ENCODE measurements at regions not wholly inside any gene's neighbourhood (a gene's known extent, or its start where the extent isn't known, plus 50 kb on each side); places are given as distances from the start of the nearest gene placed in this dataset.

DNA sequence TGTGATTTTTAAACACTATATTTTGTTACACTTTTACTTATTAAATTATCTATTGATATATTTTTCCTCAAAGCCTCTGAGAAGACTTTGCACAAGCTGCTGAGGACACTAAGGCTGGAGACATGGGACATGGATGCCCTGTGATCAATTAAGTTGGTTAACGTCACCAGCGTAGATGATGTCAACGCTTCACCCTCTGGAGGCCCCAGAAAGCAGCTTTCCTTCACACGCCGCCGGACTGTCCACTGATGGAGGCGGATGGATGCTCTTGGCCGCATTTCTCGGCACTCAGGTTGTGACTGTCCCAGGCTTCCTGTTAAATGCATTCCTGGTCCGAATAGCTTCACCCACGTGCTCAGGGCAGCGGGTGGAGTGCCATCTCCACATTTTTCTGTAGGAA, 247.5 kb downstream of the VAPA start:
- Mint-ChIP-seq H3K4me1 (no peaks in the 10 kb centered on the region), H3K27me3 (ENCODE audit: low read depth) (peaks cover 4% of the 10 kb centered on the region), H3K4me3 (no peak overlapping the region), H3K9me3 (peaks cover 4% of the 10 kb centered on the region), H3K36me3 (ENCODE audit: low read depth) (no peaks in the 10 kb centered on the region), H3K27ac (no peak overlapping the region)
- TF ChIP-seq, protein P1, sequence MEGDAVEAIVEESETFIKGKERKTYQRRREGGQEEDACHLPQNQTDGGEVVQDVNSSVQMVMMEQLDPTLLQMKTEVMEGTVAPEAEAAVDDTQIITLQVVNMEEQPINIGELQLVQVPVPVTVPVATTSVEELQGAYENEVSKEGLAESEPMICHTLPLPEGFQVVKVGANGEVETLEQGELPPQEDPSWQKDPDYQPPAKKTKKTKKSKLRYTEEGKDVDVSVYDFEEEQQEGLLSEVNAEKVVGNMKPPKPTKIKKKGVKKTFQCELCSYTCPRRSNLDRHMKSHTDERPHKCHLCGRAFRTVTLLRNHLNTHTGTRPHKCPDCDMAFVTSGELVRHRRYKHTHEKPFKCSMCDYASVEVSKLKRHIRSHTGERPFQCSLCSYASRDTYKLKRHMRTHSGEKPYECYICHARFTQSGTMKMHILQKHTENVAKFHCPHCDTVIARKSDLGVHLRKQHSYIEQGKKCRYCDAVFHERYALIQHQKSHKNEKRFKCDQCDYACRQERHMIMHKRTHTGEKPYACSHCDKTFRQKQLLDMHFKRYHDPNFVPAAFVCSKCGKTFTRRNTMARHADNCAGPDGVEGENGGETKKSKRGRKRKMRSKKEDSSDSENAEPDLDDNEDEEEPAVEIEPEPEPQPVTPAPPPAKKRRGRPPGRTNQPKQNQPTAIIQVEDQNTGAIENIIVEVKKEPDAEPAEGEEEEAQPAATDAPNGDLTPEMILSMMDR (IDR thresholded peaks at IDR 0.05; ENCODE audit: unreplicated experiment in 3 of 3) = no peak

DNA sequence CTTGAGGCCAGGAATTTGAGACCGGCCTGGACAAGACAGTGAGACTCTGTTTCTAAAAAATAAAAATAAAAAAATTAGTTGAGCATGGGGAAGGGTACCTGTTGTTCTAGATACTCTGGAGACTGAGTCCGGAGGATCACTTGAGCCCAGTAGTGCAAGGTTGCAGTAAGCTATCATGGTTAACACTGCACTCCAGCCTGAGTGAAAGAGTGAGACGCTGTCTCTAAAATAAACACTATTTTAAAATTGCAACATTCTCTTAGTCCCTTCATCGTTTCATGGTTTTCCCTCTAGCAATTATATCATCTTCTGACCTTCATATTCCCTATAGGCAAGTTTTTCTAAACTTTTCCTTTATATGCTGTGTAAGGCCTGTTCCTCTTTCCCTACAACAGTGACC, 248.5 kb downstream of the VAPA start:
- H3K9me3 Mint-ChIP-seq = peaks cover 3% of the 10 kb centered on the region
- peaks cover 2% of the 10 kb centered on the region for H3K27me3 Mint-ChIP-seq (ENCODE audit: low read depth)
- TF ChIP-seq, protein P1 (IDR thresholded peaks at IDR 0.05; ENCODE audit: unreplicated experiment in 3 of 3) = no peak
- no peak overlapping the region for H3K27ac Mint-ChIP-seq
- no peak overlapping the region for H3K4me3 Mint-ChIP-seq
- no peaks in the 10 kb centered on the region for H3K4me1 Mint-ChIP-seq
- H3K36me3 Mint-ChIP-seq (ENCODE audit: low read depth) = no peaks in the 10 kb centered on the region

DNA sequence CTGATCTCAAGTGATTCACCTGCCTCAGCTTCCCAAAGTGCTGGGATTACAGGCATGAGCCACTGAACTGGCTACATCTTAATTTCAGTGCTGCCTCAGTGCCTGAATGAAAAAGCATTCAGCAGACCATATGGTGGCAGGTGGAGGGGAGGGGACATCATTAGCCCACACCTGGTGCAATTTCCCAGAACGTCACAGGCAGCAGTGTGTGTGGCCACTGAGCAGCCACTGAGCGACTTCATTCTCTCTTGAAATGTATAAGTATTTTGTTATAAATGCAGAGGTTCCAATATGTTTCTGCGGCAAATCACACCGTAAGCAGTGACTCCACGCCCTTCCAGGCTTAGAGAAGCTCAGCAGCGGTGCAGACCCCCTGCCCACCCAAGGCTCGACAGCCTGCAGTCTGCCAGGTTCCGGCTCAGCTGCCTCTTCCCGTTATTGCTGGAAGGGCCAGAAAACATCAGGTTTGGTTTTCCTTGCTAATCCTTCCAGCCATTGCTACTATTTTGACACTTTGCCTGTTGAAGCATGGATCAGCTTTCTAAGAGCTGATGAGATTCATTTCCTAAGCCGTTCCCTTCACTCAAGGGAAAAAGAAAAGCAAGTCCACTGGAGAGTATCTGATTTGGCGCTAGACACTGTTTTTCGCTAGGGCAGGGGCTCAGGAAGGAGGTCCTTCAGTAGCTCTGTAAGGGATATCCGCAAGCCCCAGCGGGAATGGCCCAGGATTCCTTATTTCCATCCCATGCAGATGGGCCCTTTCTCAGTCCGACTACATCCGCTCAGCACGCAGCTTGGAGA, 250.7 kb downstream of the VAPA start:
- H3K27me3 Mint-ChIP-seq (ENCODE audit: low read depth) = peaks cover 6% of the 10 kb centered on the region
- peak overlapping the region in 2 of 3 experiments; percentile 20 to 27 for H3K27ac Mint-ChIP-seq
- H3K36me3 Mint-ChIP-seq (ENCODE audit: low read depth) = no peaks in the 10 kb centered on the region
- H3K4me1 Mint-ChIP-seq = peaks cover 14% of the 10 kb centered on the region
- H3K9me3 Mint-ChIP-seq = no peaks in the 10 kb centered on the region
- TF ChIP-seq, protein P1 (IDR thresholded peaks at IDR 0.05; ENCODE audit: unreplicated experiment in 3 of 3) = no peak
- H3K4me3 Mint-ChIP-seq = no peak overlapping the region

DNA sequence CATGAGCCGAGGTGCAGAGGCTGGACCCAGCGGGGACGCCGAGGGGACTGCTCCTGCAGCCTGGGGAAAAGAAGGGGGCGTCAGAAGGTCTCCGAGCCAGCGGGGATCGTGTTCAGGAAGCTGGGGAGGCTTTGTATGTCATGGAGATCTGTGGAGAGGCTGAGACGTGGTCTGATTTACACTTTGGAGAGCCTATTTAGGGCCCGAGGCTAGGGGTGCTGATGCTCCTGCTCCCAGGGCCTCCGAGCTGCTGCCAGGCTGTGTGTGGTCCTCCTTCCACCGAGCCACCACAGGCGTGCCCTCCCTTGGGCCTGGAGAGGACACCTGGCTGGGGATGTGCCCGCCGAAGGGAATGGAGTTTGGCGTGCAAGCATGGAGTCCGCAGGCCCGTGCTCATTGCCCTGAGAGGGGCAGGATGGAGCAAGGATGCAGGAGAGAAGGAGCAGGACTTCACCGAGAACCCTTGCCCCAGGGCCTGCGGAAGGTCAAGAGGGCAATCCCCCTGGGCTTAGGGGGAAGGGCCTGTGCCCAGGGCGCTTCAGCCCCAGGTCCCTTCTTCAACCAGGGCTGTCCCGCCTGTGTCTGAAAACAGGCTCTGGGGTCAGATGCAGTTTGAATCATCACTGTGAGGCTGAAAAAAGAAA, 252.5 kb downstream of the VAPA start:
- no peaks in the 10 kb centered on the region for H3K9me3 Mint-ChIP-seq
- no peaks in the 10 kb centered on the region for H3K36me3 Mint-ChIP-seq (ENCODE audit: low read depth)
- H3K4me1 Mint-ChIP-seq = peaks cover 21% of the 10 kb centered on the region

DNA sequence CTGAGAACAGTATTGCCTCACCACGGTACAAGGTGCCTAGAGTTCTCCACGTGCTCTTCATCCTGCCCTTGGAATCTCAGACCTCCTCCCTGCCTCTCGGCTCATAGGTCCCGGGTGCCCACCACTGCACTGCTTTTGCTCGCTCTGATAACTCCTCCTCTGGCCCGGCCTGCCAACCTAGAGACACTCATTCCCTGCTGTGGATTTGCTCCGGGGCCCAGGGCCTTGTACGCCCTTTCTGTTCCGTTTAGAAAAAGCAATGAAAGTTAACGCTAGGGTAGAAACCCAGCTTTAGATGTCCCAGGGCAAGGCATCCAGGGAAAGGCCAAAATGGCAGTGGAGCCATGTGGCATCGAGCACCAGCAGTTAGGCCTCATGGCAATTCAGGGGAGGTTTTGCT, 253.9 kb downstream of the VAPA start:
- peaks cover 28% of the 10 kb centered on the region for H3K4me1 Mint-ChIP-seq
- no peaks in the 10 kb centered on the region for H3K36me3 Mint-ChIP-seq (ENCODE audit: low read depth)
- no peaks in the 10 kb centered on the region for H3K9me3 Mint-ChIP-seq

More for the DNA sequence above, 252.5 kb downstream of the VAPA start:
- H3K27me3 Mint-ChIP-seq (ENCODE audit: low read depth) = peaks cover 6% of the 10 kb centered on the region
- TF ChIP-seq, protein P1 (IDR thresholded peaks at IDR 0.05; ENCODE audit: unreplicated experiment in 3 of 3) = no peak
- peak overlapping the region in 1 of 3 experiments; percentile 21 for H3K4me3 Mint-ChIP-seq
- H3K27ac Mint-ChIP-seq = peak overlapping the region in 1 of 3 experiments; percentile 21

More for the DNA sequence above, 253.9 kb downstream of the VAPA start:
- H3K4me3 Mint-ChIP-seq = no peak overlapping the region
- H3K27ac Mint-ChIP-seq = peak overlapping the region in 2 of 3 experiments; percentile 21 to 77
- TF ChIP-seq, protein P1 (IDR thresholded peaks at IDR 0.05; ENCODE audit: unreplicated experiment in 3 of 3) = no peak
- H3K27me3 Mint-ChIP-seq (ENCODE audit: low read depth) = peaks cover 6% of the 10 kb centered on the region

Data from nephron (organoid).